GM21825 (cell line): ENCODE measurements at regions not wholly inside any gene's neighbourhood (a gene's known extent, or its start where the extent isn't known, plus 50 kb on each side); places are given as distances from the start of the nearest gene placed in this dataset.
"Not testable (repeated sequence)": the region's sequence is repeated elsewhere in the genome, so short reads cannot be mapped to it uniquely, and the experiment has no call there.

Experiments used
- ATAC-seq: cut with Tn5 transposase; IDR thresholded peaks from one replicate; pipeline ENCODE4 v1.9.1; 2021; ENCODE audit warnings: mild to moderate bottlenecking, moderate library complexity; ENCODE audit not compliant: unreplicated experiment

DNA sequence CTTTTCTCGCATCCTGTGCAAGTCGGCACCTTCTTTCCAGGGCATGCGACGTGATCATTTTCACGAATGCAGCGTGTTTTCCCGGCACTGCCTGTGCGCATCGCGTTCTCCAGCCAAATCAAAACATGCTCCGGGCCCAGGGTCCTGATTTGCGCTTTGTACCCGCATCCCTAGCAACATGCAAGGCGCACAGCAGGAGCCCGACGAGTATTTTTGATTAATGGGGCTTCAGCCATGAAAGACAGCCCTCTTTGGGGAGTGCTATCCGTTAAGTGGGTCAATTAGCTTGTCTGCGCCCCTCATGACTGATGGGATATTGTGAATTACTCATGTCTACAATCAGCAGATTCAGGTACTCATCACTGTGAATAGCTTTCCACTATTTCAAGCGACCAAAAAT, 243.3 kb upstream of the RNF32 start:
- ATAC-seq: no peak

DNA sequence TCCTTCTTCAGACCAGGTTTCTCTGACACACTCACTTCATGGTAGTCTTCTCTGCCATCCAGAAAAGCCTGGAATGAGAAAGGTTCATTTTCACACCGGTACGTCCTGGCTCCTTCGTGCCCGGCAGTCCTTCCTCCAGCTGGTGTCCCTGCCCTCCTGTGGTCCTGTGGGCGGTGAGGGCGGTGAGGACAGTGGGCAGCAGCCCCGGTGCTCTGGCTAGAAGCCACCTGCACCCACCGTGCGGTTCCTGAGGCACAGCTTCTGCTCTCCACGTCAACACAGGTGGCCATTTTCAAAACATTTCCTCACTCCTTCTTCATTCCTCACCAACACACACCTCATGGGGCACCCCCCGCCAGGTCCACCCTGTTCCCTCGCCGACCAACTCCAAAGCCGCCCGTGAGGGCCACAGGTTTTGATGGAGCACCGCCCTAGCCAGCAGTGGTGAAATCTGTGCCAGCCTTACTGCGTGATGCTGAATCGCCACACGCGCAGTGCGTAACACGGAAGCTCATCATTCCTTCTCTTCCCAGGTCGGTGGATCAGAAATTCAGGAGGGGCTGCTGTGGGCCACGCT, 251.4 kb upstream of the RNF32 start:
- ATAC-seq: no peak

DNA sequence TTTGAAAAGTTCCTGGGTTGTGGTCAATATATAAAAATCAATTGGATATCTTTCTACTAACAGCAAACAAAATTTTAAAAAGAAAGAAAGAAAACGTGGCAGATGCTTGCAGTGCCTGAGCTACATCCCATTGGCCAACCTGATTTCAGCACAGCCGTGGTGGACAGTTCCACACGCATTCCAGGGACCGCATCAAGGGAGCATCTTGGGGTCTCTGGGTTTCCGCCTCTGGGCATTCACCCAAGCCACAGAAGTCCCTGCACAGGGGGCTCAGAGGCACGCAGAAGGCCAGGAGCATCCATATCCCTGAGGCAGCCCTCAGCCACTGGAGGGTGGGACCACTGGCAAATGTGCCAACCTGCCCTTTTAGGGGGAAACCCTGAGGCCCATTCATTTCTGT, 254.5 kb upstream of the RNF32 start:
- ATAC-seq: no peak

DNA sequence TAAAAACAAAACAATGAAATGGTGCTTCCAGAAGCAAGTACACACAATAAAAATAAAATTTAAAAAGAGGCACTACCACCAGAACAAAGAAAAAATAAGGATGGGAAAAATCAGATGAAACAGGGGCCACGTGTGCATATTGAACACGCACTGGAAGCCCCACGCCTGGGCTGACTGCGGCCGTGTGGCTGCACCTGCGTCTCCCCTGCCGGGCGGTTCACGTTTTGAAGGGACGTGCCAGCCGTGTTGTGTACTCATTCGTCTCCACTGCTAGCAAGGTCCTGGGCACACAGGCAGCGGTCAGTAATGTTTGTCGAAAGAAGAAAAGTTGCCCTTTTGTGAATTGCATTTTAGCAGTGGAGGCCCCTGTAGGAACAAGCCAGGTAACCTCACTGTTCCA, 255.9 kb upstream of the RNF32 start:
- ATAC-seq: no peak

DNA sequence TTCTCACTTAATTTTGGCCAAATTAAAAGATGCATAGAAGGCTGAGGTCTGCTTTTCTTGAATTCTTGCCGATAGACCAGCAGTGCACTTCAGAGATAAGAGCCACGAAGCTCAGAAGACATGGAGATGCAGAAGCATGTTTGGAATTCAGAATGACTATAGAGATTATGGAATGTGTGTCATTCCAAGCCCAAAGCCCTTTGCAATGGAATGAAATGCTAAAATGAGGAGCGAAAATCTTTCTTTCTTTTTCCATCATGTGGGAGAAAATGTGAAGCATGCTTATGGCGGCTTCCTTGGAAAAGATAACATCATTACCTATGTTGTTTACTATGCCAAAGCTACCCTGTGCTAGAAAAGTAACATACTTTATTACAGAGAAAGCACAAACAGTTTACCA, 257.0 kb upstream of the RNF32 start:
- no peak for ATAC-seq

DNA sequence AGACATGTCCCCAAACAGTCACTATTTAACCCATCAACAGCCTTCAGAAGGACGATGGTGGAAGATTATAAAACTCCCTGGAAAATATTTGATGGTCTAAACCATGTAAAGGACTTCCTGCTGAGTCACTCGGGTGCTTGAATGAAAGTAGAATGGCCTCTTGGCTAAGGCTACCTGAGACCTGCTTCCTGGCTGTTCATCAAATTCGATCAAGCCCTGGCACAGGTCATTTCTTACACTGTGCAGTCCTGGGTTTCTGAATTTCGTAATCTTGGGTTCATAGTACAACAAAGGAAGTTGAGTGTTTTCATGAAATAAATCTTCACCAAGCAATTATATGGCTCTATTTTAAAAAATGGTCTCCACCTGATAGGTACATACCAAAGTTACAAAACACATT, 260.3 kb upstream of the RNF32 start:
- no peak for ATAC-seq

DNA sequence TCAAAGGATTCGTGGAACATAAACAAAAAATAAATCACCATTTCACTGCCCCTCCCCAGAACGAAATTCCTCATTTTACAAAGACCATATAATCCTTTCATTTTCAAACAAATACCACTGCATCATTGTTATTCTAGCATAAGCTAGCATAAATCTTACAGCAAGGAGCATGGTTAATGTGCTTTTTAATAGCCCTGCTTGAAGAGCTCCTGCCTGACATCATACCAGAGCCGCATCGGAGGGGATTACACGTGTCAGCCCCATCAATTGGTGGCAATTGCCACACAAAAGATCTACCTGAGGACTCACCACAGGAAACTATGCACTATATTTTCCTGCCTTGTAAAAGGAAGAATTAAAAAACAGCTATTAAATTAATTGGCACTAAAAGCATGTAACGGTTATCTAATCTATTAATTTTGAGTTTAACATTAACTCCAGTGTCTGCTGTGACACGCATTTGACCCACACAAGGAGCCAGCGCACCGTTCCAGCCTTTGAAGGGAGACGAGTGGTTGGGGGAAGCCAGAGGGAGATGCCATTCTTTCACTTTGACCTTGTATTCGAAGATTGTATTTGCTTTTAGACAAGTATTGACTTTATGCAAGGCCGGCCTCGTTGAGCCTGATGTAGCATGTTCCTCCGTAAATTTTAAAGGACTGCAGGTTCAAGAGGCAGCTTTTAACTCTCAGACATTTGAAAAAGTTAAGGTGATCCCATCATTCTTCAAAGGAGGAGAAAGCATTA, 261.1 kb upstream of the RNF32 start:
- no peak for ATAC-seq

DNA sequence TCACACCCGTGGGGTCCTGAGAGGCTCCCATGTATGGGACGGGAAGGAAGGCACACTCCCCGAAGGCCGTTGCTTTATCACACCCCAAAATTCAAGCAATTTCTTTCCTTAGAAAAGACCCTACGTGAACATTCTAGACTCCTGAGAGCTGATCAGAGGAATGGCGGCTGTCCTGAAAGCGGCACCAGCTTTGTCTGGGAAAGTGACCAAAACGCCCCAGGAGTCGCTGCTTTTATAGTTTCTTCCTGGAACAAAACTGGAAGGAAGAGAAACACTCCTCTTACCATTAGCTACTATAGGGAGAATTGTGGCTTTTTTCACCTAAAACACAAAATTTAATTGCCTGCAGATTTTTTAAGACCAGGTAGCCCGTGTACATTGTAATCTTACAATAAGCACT, 261.8 kb upstream of the RNF32 start:
- no peak for ATAC-seq

DNA sequence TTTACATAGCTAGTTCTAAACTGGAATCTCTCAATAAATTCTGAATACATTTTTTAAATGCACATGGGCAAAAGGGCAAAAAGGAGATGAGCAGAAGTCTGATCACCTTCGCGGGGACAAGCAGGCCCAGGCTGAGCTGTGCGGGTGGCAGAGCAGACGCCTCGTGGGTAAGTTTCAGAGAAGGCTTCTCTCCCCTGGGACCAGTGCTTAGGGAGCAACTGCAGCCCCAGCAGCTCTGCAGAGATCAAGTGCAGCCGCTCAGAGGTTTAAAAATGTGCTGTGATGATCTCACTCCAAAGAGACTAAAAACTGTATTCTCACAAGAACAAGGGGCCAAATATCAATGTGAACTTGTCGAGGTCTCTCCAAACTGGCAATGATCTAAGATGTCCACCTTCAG, 264.3 kb upstream of the RNF32 start:
- ATAC-seq: no peak

DNA sequence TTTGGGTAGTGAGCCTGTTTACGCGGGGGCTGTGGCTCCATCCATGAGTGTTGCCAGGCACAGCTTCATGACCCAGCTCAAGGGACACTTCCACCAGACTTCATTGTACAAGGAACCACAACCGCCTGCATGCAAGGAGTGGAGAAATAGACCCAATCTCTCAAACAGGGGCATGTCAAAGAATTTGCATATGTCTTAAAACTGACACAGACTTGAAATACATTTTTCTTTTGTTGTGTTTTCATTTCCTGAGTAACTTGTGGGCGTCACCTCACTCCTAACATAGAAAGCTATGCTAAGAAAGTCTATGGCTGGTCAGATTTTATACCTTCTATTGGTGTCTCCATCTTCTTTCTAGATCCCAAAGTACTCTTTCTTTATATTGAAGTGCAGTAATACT, 266.2 kb upstream of the RNF32 start:
- ATAC-seq: no peak

DNA sequence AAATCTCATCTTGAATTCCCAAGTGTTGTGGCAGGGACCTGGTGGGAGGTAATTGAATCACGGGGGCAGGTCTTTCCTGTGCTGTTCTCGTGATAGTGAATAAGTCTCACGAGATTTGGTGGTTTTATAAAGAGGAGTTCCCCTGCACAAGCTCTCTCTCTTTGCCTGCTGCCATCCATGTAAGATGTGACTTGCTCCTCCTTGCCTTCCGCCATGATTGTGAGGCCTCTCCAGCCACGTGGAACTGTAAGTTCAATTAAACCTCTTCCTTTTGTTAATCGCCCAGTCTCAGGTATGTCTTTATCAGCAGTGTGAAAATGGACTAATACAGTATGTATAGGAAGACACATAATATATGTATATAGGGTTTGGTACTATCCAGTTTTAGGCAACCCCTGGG, 270.6 kb upstream of the RNF32 start:
- ATAC-seq: not testable (repeated sequence)

DNA sequence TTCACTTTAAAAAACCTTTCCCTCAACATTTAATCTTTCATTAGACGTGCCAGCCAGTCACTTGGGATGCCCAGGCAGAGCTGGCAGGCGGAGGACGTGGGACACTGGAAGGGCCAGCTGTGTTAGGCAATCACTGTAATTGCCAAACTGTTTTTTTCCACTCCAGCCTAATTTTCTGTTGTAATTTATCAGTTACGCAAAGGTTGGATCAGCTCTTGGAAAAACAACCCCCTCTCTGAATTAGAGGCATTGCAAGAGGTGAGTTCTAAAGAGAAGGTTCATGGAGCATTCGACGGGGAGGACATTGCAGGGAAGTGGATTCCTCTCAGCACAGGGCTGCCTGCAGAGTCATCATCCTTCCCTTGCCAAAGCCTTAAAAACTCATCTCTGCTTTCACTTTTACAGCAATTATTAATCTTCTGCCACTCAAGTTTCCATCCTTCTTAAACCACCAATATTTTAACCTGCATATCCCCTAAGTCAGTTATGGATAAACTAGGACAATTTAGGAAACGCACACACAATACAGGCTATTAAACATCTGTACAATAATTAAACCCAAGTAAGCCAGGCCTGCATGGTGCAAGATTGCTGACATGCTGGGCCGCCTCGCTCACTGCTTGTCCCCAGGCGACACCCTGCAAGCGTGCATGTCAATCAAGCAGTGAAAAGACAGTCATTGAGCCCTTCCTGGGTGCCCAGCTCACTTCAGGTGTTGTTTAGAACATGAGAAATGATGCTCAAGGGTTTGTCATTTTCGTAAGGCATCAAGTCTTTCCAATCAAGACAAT, 272.3 kb upstream of the RNF32 start:
- ATAC-seq: no peak

DNA sequence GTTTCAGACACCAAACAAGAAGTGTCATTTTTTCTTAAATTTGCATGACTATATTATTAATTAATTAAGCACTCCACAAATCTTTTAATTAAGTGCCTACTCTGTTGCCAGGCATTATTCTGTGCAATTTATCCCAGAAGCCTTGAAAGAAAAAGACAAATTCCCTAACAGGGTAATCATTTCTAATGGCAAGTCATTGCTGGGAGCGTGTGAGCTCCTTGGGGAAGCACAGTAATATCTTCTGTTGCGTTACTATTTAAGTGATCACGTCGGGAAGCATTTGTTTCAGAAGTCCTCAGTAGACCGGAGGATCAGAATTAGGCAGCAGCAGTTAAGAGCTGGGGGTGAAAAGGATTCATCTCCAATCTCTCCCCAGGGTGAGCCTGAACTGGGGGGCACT, 276.8 kb upstream of the RNF32 start:
- ATAC-seq: no peak

DNA sequence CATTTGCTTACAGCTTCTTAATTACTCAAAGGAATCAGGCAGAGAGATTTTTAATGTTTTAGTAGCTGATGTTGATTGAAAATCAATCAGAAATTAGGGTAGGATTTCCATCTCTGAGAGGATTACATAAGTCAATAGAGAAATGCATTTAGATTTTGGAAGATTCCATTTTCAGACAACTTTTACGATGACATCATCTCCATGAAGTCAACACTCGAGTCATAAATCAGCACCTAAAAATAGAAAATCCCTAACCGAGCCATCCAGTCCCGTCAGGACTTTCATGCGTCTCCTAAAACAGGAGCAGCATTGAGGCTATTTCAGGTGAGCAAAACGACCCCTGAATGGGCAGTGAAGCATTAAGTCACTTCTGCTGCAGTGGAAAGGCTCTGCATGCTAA, 279.7 kb upstream of the RNF32 start:
- ATAC-seq: no peak

DNA sequence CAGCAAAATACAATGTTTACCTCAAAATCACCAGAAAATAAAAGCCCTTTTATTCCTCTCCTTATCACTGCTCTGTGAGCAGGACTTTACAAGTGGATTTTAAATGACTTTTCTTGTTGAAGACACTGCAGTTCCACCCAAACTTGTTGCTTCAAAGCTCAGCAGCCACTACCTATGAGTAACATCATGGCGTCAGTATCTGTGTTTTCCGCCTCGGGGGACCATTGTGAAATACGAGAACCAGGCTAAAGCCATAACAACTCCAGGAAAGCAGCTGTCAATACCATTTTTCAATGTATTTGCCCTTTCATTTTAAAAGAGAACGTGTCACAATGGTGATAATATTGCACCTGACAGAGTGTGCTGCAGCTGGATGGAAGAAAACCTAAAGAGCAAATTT, 284.0 kb upstream of the RNF32 start:
- ATAC-seq: no peak

DNA sequence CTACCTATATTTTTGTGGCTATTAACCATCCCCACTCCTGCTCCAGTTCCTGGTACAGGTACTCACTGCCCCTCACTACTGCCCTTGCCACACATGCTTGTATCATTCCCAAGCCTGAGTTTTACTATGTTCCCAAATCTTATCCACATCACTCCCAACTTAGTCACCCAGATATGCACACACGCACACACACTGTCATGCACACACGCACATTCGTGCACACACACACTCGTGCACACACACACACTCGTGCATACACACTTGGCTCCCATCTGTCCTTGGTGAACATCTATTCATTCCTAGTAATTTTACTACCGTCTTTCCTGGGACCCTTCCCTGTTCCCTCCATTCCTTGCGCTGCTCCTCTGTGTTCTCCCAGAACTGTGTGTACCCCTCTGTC, 287.2 kb upstream of the RNF32 start:
- ATAC-seq: no peak

DNA sequence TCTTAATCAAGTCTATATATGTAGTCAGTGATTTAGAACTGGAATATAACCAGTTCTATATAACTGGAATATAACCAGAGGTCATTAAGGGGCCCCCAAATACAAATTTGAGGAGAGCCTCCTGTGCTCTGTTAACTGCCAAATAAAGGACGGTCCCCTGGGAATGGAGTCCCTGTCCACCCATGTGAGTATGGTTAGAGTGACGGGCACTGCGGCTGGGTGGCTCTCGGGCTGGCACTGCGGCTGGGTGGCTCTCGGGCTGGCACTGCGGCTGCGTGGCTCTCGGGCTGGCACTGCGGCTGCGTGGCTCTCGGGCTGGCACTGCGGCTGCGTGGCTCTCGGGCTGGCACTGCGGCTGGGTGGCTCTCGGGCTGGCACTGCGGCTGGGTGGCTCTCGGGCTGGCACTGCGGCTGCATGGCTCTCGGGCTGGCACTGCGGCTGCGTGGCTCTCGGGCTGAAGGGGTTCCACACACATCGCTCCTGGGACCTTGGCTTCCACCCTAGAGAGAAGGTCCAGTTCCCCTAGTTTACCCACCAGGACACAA, 292.8 kb upstream of the RNF32 start:
- ATAC-seq: not testable (repeated sequence)

DNA sequence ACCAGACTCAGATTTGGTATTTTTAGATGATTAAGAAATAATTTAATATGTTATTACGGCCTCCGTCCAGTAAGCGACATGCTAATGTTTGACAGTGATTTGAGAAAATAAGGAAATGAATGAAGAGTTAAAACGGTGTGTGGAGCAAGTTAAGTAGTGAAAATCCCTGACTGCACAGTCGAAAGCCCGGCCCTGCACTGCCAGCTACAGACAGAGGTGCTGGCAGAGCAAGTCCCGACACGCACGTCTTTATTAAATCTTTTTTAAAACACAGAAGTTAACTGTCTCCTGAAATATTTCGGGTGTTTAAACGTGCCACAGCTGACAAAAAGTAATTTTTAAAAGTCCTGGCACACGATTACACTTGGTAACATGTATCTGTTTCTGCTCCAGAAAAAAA, 293.4 kb upstream of the RNF32 start:
- ATAC-seq: no peak

DNA sequence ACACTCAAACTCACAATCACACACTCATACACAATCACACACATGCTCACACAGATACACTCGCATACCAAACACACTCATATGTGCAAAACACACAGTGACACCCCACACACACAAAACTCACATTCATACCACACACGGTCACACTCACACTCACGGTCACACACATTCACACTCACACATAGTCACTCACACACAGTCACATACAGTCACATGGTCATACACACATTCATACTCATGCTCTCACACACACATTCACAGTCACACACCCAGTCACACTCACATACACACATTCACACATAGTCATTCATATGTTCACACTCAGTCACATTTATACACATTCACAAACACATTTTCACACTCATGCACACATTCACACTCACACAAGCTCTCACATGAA, 296.0 kb upstream of the RNF32 start:
- ATAC-seq: no peak

DNA sequence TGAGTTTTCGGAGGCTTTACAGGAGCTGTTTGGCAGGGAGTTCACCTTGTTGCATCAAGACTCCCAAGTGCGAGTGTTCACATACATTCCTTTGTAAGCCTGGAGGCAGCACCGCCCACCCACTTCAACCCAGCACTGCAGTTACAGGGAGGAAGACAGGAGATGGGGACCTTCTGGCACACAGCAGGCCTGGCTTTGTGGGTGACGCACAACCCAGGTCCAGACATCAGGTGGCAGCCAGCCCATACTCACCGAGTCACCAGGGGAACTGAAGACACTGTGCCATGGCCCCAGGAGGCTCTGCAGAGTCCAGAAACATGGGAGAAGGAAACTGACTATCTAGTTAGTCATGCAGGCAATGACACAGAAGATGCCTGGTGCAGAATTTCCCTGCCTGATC, 305.9 kb upstream of the RNF32 start:
- no peak for ATAC-seq

DNA sequence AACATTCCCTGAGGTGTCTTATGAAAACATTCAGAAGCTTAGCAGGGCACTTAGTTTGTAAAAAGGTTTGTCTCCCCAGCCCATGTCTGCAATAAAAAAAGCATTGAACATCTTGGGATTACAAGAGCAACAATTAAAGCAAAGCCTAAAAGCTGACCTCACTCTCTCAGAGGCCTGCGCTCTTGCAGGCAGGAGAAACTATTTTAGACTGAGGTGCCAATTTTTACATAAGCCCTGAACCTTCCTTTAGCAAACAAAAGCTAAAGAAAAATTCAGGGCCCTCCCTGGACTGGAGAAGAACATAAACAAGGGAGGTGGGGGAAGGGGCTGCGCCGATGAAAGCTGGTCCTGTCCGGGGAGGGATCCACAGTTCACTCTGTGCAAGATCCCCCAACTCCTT, 312.7 kb upstream of the RNF32 start:
- ATAC-seq: no peak

DNA sequence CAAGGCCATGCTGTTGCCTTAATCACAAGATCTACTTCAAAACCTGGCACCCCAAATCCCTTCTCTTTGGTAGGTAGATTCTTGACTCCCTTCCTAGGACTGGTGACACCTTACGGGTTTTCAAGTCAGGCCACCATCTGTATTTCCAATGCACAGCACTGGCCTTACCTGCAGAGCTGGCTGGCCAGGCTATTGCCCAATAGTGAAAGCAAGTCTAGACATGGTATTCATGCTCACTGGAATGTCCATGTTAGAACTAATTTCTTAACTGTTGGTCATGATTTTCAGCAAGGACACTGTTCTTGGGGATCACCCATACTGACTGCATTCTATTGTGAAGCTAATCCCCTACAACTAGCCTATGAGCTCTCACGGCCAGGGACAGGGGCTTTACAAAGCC, 313.1 kb upstream of the RNF32 start:
- ATAC-seq: no peak
